ENCODE measurements at regions not wholly inside any gene's neighbourhood (a gene's known extent, or its start where the extent isn't known, plus 50 kb on each side); places are given as distances from the start of the nearest gene placed in this dataset.
"Not testable (repeated sequence)": the region's sequence is repeated elsewhere in the genome, so short reads cannot be mapped to it uniquely, and the experiment has no call there.

DNA sequence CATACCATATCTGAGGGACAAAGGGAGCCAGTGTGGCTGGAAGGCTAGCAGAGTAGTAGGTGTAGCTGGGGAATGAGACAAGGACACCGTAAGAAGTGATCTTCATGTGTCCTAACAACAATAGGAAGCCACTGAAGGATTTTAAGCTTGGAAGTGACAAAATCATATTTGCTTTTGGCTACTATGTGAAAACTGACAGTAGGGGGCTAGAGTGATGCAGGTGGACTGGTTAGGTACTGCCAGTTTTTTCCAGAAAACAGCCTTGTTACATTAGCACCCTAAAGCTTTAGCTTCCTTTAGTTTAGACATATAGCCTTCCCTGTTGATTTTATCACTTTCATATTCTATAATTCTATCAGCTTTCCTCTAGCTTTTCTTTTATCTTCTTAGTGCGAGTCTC lies 637.1 kb downstream of the ANKRD7 start:
- CTCF ChIA-PET, result no interaction called here
- no peaks in the 10 kb centered on the region for H3K4me1 Mint-ChIP-seq (ENCODE audit: low read depth)
- H3K36me3 Mint-ChIP-seq (ENCODE audit: low read depth), result no peaks in the 10 kb centered on the region
- no peaks in the 10 kb centered on the region for H3K27me3 Mint-ChIP-seq (ENCODE audit: low read depth)
- DNase-seq, result no peak
- H3K27ac Mint-ChIP-seq, result no peak overlapping the region
- H3K9me3 Mint-ChIP-seq, result no peaks in the 10 kb centered on the region
- H3K4me3 Mint-ChIP-seq, result no peak overlapping the region
- intact Hi-C loops (cut with micrococcal nuclease), result no loop called here

DNA sequence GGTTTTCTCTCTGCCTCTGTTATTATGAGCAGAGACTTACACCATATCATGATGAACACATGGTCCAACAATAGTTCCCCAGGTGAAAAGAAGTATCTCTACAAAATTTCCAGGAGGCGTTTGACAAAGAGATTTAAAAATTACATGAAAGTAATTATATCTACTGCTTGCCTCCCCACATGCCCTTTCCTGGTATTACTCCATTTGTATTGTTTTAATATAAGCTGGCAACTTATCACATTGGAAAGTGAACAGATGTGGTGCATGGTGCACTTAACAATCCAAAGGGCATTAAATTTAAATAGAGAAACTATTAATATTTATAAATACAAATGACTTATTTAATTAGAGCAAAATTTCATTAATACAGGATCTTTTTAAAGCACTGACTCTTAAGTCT lies 638.2 kb downstream of the ANKRD7 start:
- Mint-ChIP-seq H3K27me3 (ENCODE audit: low read depth) (no peaks in the 10 kb centered on the region), H3K27ac (no peak overlapping the region)
- CTCF ChIA-PET, result no interaction called here

DNA sequence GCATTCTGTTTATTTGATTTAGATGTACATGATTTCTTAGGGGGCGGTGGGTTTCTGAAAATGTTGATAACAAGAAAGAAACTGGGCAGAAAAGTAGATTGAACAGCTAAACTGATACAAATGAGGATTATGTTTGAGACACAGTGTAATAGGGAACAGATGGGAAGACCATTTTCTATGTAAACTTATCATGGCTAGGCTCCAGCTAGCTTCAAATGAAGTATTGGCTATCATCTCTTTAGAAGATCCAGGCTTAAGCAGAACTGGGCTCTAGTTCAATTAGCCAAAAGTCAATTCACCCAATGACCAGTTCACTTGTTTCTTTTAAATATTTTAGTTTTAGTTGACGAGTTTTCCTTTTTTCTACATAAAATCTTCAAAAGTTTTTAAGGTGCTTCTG lies 639.5 kb downstream of the ANKRD7 start:
- intact Hi-C loops (cut with micrococcal nuclease), result no loop called here
- DNase-seq, result no peak
- no peaks in the 10 kb centered on the region for H3K4me1 Mint-ChIP-seq (ENCODE audit: low read depth)
- no peak overlapping the region for H3K27ac Mint-ChIP-seq
- no peaks in the 10 kb centered on the region for H3K27me3 Mint-ChIP-seq (ENCODE audit: low read depth)
- no peak overlapping the region for H3K4me3 Mint-ChIP-seq
- H3K9me3 Mint-ChIP-seq, result no peaks in the 10 kb centered on the region
- CTCF ChIA-PET, result interaction anchor here (0.6 kb wide), 1 partner anchor 24 kb away, joined by 3 read pairs; no protein-coding TSS in a partner anchor
- no peaks in the 10 kb centered on the region for H3K36me3 Mint-ChIP-seq (ENCODE audit: low read depth)

More for the DNA sequence above, 638.2 kb downstream of the ANKRD7 start:
- Mint-ChIP-seq H3K36me3 (ENCODE audit: low read depth) (no peaks in the 10 kb centered on the region), H3K4me1 (ENCODE audit: low read depth) (no peaks in the 10 kb centered on the region), H3K9me3 (no peaks in the 10 kb centered on the region), H3K4me3 (no peak overlapping the region)
- DNase-seq, result no peak
- intact Hi-C loops (cut with micrococcal nuclease), result no loop called here

GRCh38 chr7:118867860-118868259 lies 643.4 kb downstream of the ANKRD7 start:
- intact Hi-C loops (cut with micrococcal nuclease), result no loop called here
- Mint-ChIP-seq H3K27ac (no peak overlapping the region), H3K4me1 (ENCODE audit: low read depth) (no peaks in the 10 kb centered on the region), H3K4me3 (no peak overlapping the region), H3K27me3 (ENCODE audit: low read depth) (no peaks in the 10 kb centered on the region), H3K36me3 (ENCODE audit: low read depth) (no peaks in the 10 kb centered on the region), H3K9me3 (no peaks in the 10 kb centered on the region)
- CTCF ChIA-PET, result no interaction called here
- DNase-seq, result no peak

DNA sequence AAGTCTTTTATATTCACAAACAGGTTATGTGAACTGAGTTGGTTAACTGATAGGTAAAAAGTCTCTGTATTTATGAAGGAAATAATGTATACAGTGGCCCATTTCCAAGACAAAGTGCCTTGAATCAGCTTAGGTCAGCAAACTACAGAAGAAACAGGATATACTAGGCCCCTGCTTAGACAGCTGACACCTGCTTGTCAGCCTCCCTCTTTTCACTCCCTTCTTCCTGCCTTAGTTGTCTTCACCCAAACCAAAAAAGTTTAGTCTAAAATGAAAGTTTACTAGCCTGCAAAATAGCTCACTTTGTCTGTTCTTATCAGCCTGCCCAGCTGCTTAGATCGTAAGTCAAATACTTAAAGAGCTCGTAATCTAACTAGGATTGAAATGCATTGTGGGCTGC lies 644.6 kb downstream of the ANKRD7 start:
- H3K9me3 Mint-ChIP-seq; DNase-seq; H3K36me3 Mint-ChIP-seq (ENCODE audit: low read depth); H3K27ac Mint-ChIP-seq; H3K4me1 Mint-ChIP-seq (ENCODE audit: low read depth); H3K4me3 Mint-ChIP-seq; H3K27me3 Mint-ChIP-seq (ENCODE audit: low read depth); intact Hi-C loops (cut with micrococcal nuclease): not testable (repeated sequence)
- CTCF ChIA-PET, result interaction anchor here (0.7 kb wide), 1 partner anchor 736 kb away, joined by 3 read pairs; no protein-coding TSS in a partner anchor

DNA sequence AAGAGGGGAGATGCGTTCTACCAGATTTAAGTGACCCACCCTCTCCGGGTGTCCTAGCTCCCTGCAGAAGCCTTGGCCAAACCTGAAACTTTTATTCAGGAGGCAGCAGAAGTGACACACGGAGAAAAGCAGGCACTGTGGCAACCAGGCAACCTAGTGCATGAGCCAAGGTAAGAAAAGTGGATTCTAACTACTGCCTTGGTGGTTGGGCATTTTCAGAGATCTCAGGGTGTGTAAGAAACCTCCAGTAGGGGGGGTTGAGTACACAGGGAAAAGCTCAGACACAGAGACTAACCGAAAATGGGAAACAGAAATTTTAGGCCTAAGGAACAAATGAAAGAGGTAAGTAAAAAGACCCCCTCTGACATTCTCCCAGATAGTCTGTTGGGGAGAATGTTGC lies 645.7 kb downstream of the ANKRD7 start:
- no peak overlapping the region for H3K27ac Mint-ChIP-seq
- H3K36me3 Mint-ChIP-seq (ENCODE audit: low read depth), result no peaks in the 10 kb centered on the region
- H3K9me3 Mint-ChIP-seq, result no peaks in the 10 kb centered on the region
- no peak overlapping the region for H3K4me3 Mint-ChIP-seq
- intact Hi-C loops (cut with micrococcal nuclease), result no loop called here
- no peaks in the 10 kb centered on the region for H3K27me3 Mint-ChIP-seq (ENCODE audit: low read depth)
- H3K4me1 Mint-ChIP-seq (ENCODE audit: low read depth), result no peaks in the 10 kb centered on the region
- DNase-seq, result no peak
- CTCF ChIA-PET, result no interaction called here

GRCh38 chr7:118872568-118872967 lies 648.1 kb downstream of the ANKRD7 start:
- H3K27me3 Mint-ChIP-seq (ENCODE audit: low read depth), result no peaks in the 10 kb centered on the region
- intact Hi-C loops (cut with micrococcal nuclease), result no loop called here
- no peak overlapping the region for H3K27ac Mint-ChIP-seq
- DNase-seq, result no peak
- CTCF ChIA-PET, result interaction anchor here (0.6 kb wide), 1 partner anchor 747 kb away, joined by 6 read pairs; no protein-coding TSS in a partner anchor
- H3K9me3 Mint-ChIP-seq, result no peaks in the 10 kb centered on the region
- H3K4me1 Mint-ChIP-seq (ENCODE audit: low read depth), result no peaks in the 10 kb centered on the region
- H3K36me3 Mint-ChIP-seq (ENCODE audit: low read depth), result no peaks in the 10 kb centered on the region
- H3K4me3 Mint-ChIP-seq, result no peak overlapping the region

- H3K36me3 Mint-ChIP-seq (ENCODE audit: low read depth), result no peaks in the 10 kb centered on the region
- no peak overlapping the region for H3K4me3 Mint-ChIP-seq
- peaks cover 2% of the 10 kb centered on the region for H3K9me3 Mint-ChIP-seq
- no peak overlapping the region for H3K27ac Mint-ChIP-seq
- no peaks in the 10 kb centered on the region for H3K27me3 Mint-ChIP-seq (ENCODE audit: low read depth)
- CTCF ChIA-PET, result no interaction called here
- intact Hi-C loops (cut with micrococcal nuclease), result no loop called here
- DNase-seq, result no peak
- H3K4me1 Mint-ChIP-seq (ENCODE audit: low read depth), result no peaks in the 10 kb centered on the region
These were observed 652.7 kb downstream of the ANKRD7 start for GRCh38 chr7:118877187-118877586.

- Mint-ChIP-seq H3K27ac (no peak overlapping the region), H3K27me3 (ENCODE audit: low read depth) (no peaks in the 10 kb centered on the region), H3K4me3 (no peak overlapping the region), H3K4me1 (ENCODE audit: low read depth) (no peaks in the 10 kb centered on the region), H3K9me3 (peaks cover 2% of the 10 kb centered on the region), H3K36me3 (ENCODE audit: low read depth) (no peaks in the 10 kb centered on the region)
- no peak for DNase-seq
- intact Hi-C loops (cut with micrococcal nuclease), result no loop called here
- CTCF ChIA-PET, result no interaction called here
These were observed 653.8 kb downstream of the ANKRD7 start for GRCh38 chr7:118878336-118878735.

GRCh38 chr7:118898284-118898683 lies 673.8 kb downstream of the ANKRD7 start:
- Mint-ChIP-seq H3K36me3 (ENCODE audit: low read depth) (no peaks in the 10 kb centered on the region), H3K9me3 (peaks cover 3% of the 10 kb centered on the region), H3K27me3 (ENCODE audit: low read depth) (no peaks in the 10 kb centered on the region), H3K4me3 (no peak overlapping the region), H3K27ac (no peak overlapping the region), H3K4me1 (ENCODE audit: low read depth) (no peaks in the 10 kb centered on the region)
- CTCF ChIA-PET, result no interaction called here
- DNase-seq, result no peak
- intact Hi-C loops (cut with micrococcal nuclease), result no loop called here

- no peaks in the 10 kb centered on the region for H3K4me1 Mint-ChIP-seq (ENCODE audit: low read depth)
- peaks cover 2% of the 10 kb centered on the region for H3K9me3 Mint-ChIP-seq
- no peaks in the 10 kb centered on the region for H3K27me3 Mint-ChIP-seq (ENCODE audit: low read depth)
- CTCF ChIA-PET, result no interaction called here
- H3K27ac Mint-ChIP-seq, result no peak overlapping the region
- no peak for DNase-seq
- intact Hi-C loops (cut with micrococcal nuclease), result no loop called here
- no peak overlapping the region for H3K4me3 Mint-ChIP-seq
- H3K36me3 Mint-ChIP-seq (ENCODE audit: low read depth), result no peaks in the 10 kb centered on the region
These were observed 678.1 kb downstream of the ANKRD7 start for GRCh38 chr7:118902600-118902999.

- H3K4me1 Mint-ChIP-seq (ENCODE audit: low read depth), result no peaks in the 10 kb centered on the region
- H3K4me3 Mint-ChIP-seq, result no peak overlapping the region
- H3K9me3 Mint-ChIP-seq, result no peaks in the 10 kb centered on the region
- CTCF ChIA-PET, result no interaction called here
- H3K36me3 Mint-ChIP-seq (ENCODE audit: low read depth), result no peaks in the 10 kb centered on the region
- H3K27ac Mint-ChIP-seq, result no peak overlapping the region
- no peaks in the 10 kb centered on the region for H3K27me3 Mint-ChIP-seq (ENCODE audit: low read depth)
- DNase-seq, result no peak
- intact Hi-C loops (cut with micrococcal nuclease), result no loop called here
These were observed 683.5 kb downstream of the ANKRD7 start for GRCh38 chr7:118907911-118908527.

- H3K9me3 Mint-ChIP-seq; H3K36me3 Mint-ChIP-seq (ENCODE audit: low read depth); H3K27me3 Mint-ChIP-seq (ENCODE audit: low read depth); DNase-seq; intact Hi-C loops (cut with micrococcal nuclease); H3K4me1 Mint-ChIP-seq (ENCODE audit: low read depth); H3K27ac Mint-ChIP-seq; CTCF ChIA-PET; H3K4me3 Mint-ChIP-seq: not testable (repeated sequence)
These were observed 691.6 kb downstream of the ANKRD7 start for GRCh38 chr7:118916120-118916519.
